WTC11 (cell line): ENCODE measurements at regions not wholly inside any gene's neighbourhood (a gene's known extent, or its start where the extent isn't known, plus 50 kb on each side); places are given as distances from the start of the nearest gene placed in this dataset.

Source experiments
- ATAC-seq: fragments of 200-7000 bp; cut with Tn5 transposase; 2 replicates; pipeline ENCODE4 v1.10.0; 2021; ENCODE audit warnings: mild to moderate bottlenecking, moderate library complexity
- CTCF ChIA-PET: fragments of 300-600 bp; sonication (Branson Sonifier 250); formaldehyde crosslinking; loops from one replicate; lab custom pipeline; 2021; ENCODE audit warnings: antibody characterized with exemption; lab: Charles Lee
- POLR2A ChIA-PET: fragments of 350-600 bp; sonication (Branson Sonifier 250); formaldehyde crosslinking; loops from one replicate; lab custom pipeline; 2021; ENCODE audit warnings: antibody characterized with exemption; lab: Charles Lee
- DNase-seq: peaks from one replicate; pipeline ENCODE4 v3.0.0; 2021; ENCODE audit warnings: low spot score
- H3K27ac Mint-ChIP-seq: 2 replicates; pipeline ENCODE4 v1.8.0; 2021; ENCODE audit warnings: mixed read lengths
- H3K27me3 Mint-ChIP-seq: 2 replicates; pipeline ENCODE4 v1.8.0; 2021; ENCODE audit warnings: low read depth, mild to moderate bottlenecking, moderate library complexity, mixed read lengths
- H3K36me3 Mint-ChIP-seq: 2 replicates; pipeline ENCODE4 v1.8.0; 2021; ENCODE audit warnings: mixed read lengths
- H3K4me1 Mint-ChIP-seq: 2 replicates; pipeline ENCODE4 v1.8.0; 2022; ENCODE audit warnings: mixed read lengths
- H3K4me3 Mint-ChIP-seq: 2 replicates; pipeline ENCODE4 v1.8.0; 2021; ENCODE audit warnings: mild to moderate bottlenecking, moderate library complexity, mixed read lengths
- H3K9me3 Mint-ChIP-seq: 2 replicates; pipeline ENCODE4 v1.8.0; 2021; ENCODE audit warnings: mixed read lengths
- CREB1 ChIP-seq: sonication (generic); formaldehyde crosslinking; IDR thresholded peaks from 2 replicates; pipeline ENCODE4 v1.8.0; 2023; ENCODE audit warnings: mild to moderate bottlenecking, missing genetic modification reagents
- CREM ChIP-seq: sonication (generic); formaldehyde crosslinking; IDR thresholded peaks from 2 replicates; pipeline ENCODE4 v1.8.1; 2022; ENCODE audit warnings: mild to moderate bottlenecking, missing genetic modification reagents, moderate library complexity
- ESRRA ChIP-seq: sonication (generic); formaldehyde crosslinking; IDR thresholded peaks from 2 replicates; pipeline ENCODE4 v1.8.1; 2022; ENCODE audit warnings: mild to moderate bottlenecking, missing genetic modification reagents, borderline replicate concordance
- ETV6 ChIP-seq: sonication (generic); formaldehyde crosslinking; IDR thresholded peaks from 2 replicates; pipeline ENCODE4 v1.8.1; 2022; ENCODE audit warnings: mild to moderate bottlenecking, missing genetic modification reagents
- HMGA2 ChIP-seq: fragments of 250-450 bp; sonication (Bioruptor Pico); IDR thresholded peaks from 2 replicates; pipeline ENCODE4 v1.4.0; 2021; ENCODE audit warnings: mild to moderate bottlenecking, moderate library complexity
- IRF1 ChIP-seq: sonication (generic); formaldehyde crosslinking; IDR thresholded peaks from 2 replicates; pipeline ENCODE4 v1.8.0; 2023; ENCODE audit warnings: missing genetic modification reagents
- IRF2 ChIP-seq: sonication (generic); formaldehyde crosslinking; IDR thresholded peaks from 2 replicates; pipeline ENCODE4 v1.8.0; 2022; ENCODE audit warnings: low read depth, missing genetic modification reagents, borderline replicate concordance
- MXD4 ChIP-seq: fragments of 250-450 bp; sonication (Bioruptor Pico); IDR thresholded peaks from 2 replicates; pipeline ENCODE4 v1.8.0; 2021; ENCODE audit warnings: mild to moderate bottlenecking, moderate library complexity, borderline replicate concordance
- NR1H2 ChIP-seq: sonication (generic); formaldehyde crosslinking; IDR thresholded peaks from 2 replicates; pipeline ENCODE4 v1.9.0; 2021; ENCODE audit warnings: mild to moderate bottlenecking, moderate library complexity, missing genetic modification reagents
- STAT6 ChIP-seq: sonication (generic); formaldehyde crosslinking; conservative IDR thresholded peaks from 2 replicates; pipeline ENCODE4 v1.8.1; 2023; ENCODE audit warnings: mild to moderate bottlenecking, low read depth, missing genetic modification reagents, moderate library complexity
- ZBTB21 ChIP-seq: sonication (generic); formaldehyde crosslinking; IDR thresholded peaks from 2 replicates; pipeline ENCODE4 v1.8.1; 2023; ENCODE audit warnings: mild to moderate bottlenecking, missing genetic modification reagents, borderline replicate concordance
- ZNF263 ChIP-seq: sonication (generic); formaldehyde crosslinking; IDR thresholded peaks from 2 replicates; pipeline ENCODE4 v1.8.1; 2022; ENCODE audit warnings: low read depth, mild to moderate bottlenecking, moderate library complexity, missing genetic modification reagents
- ZNF281 ChIP-seq: sonication (generic); formaldehyde crosslinking; IDR thresholded peaks from 2 replicates; pipeline ENCODE4 v1.8.0; 2023; ENCODE audit warnings: mild to moderate bottlenecking, missing genetic modification reagents
- TF ChIP-seq, protein P1 (sequence below): fragments of 250-450 bp; sonication (Bioruptor Pico); IDR thresholded peaks from 2 replicates; pipeline ENCODE4 v2.1.2; 2022; ENCODE audit warnings: mild to moderate bottlenecking, moderate library complexity
- TF ChIP-seq, protein P2 (sequence below): sonication (generic); formaldehyde crosslinking; IDR thresholded peaks from 2 replicates; pipeline ENCODE4 v1.8.0; 2022; ENCODE audit warnings: mild to moderate bottlenecking, missing genetic modification reagents
- TF ChIP-seq, protein P3 (sequence below): sonication (generic); formaldehyde crosslinking; IDR thresholded peaks from 2 replicates; pipeline ENCODE4 v1.8.0; 2022; ENCODE audit warnings: mild to moderate bottlenecking, missing genetic modification reagents
- TF ChIP-seq, protein P4 (sequence below): fragments of 250-450 bp; sonication (Bioruptor Pico); IDR thresholded peaks from 2 replicates; pipeline ENCODE4 v1.9.0; 2021; ENCODE audit warnings: moderate library complexity, mild to moderate bottlenecking, inconsistent platforms, borderline replicate concordance
- TF ChIP-seq, protein P5 (sequence below): sonication (generic); formaldehyde crosslinking; IDR thresholded peaks from 2 replicates; pipeline ENCODE4 v1.8.1; 2022; ENCODE audit warnings: low read depth, missing genetic modification reagents, borderline replicate concordance

DNA sequence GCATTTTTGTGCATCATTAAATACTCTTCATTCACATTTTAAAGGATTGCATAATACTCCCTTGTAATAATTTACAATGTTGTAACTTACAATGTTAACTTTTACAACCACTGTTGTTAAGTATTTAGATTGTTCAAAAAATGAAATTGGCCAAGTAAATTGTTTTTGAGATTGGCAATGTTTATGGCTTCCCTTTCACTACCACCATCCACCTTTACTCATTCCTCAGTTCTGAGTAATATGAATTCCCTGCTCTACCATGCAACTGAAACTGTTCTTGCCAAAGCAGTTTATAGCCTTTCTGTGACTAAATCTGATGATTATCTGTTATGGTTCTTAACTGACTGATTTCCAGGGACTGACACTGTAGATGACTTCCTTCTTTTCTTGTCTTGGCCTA lies 80.5 kb upstream of the TMEM106B start:
- Mint-ChIP-seq H3K27ac (no peak overlapping the region), H3K4me3 (no peak overlapping the region), H3K27me3 (no peaks in the 10 kb centered on the region), H3K9me3 (peaks cover 11% of the 10 kb centered on the region), H3K36me3 (no peaks in the 10 kb centered on the region), H3K4me1 (no peaks in the 10 kb centered on the region)
- POLR2A ChIA-PET = no interaction called here
- no peak for DNase-seq
- ATAC-seq = no peak
- CTCF ChIA-PET = no interaction called here
- TF ChIP-seq CREM = no peak
- no peak for TF ChIP-seq ESRRA (CRISPR knock-in tag)
- TF ChIP-seq MXD4 (CRISPR knock-in tag) = no peak
- TF ChIP-seq, protein P1, sequence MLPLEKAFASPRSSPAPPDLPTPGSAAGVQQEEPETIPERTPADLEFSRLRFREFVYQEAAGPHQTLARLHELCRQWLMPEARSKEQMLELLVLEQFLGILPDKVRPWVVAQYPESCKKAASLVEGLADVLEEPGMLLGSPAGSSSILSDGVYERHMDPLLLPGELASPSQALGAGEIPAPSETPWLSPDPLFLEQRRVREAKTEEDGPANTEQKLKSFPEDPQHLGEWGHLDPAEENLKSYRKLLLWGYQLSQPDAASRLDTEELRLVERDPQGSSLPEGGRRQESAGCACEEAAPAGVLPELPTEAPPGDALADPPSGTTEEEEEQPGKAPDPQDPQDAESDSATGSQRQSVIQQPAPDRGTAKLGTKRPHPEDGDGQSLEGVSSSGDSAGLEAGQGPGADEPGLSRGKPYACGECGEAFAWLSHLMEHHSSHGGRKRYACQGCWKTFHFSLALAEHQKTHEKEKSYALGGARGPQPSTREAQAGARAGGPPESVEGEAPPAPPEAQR (CRISPR knock-in tag) = no peak
- no peak for TF ChIP-seq NR1H2 (CRISPR knock-in tag)

GRCh38 chr7:12131122-12131521 lies 80.0 kb upstream of the TMEM106B start:
- no peaks in the 10 kb centered on the region for H3K27me3 Mint-ChIP-seq
- ChIA-PET POLR2A (no interaction called here), CTCF (no interaction called here)
- peaks cover 11% of the 10 kb centered on the region for H3K9me3 Mint-ChIP-seq
- no peak for DNase-seq
- H3K4me1 Mint-ChIP-seq = no peaks in the 10 kb centered on the region
- H3K27ac Mint-ChIP-seq = no peak overlapping the region
- no peaks in the 10 kb centered on the region for H3K36me3 Mint-ChIP-seq
- no peak for ATAC-seq
- no peak overlapping the region for H3K4me3 Mint-ChIP-seq
- TF ChIP-seq, protein P2, sequence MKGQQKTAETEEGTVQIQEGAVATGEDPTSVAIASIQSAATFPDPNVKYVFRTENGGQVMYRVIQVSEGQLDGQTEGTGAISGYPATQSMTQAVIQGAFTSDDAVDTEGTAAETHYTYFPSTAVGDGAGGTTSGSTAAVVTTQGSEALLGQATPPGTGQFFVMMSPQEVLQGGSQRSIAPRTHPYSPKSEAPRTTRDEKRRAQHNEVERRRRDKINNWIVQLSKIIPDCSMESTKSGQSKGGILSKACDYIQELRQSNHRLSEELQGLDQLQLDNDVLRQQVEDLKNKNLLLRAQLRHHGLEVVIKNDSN (CRISPR knock-in tag) = no peak
- no peak for TF ChIP-seq IRF2 (CRISPR knock-in tag)
- TF ChIP-seq, protein P3, sequence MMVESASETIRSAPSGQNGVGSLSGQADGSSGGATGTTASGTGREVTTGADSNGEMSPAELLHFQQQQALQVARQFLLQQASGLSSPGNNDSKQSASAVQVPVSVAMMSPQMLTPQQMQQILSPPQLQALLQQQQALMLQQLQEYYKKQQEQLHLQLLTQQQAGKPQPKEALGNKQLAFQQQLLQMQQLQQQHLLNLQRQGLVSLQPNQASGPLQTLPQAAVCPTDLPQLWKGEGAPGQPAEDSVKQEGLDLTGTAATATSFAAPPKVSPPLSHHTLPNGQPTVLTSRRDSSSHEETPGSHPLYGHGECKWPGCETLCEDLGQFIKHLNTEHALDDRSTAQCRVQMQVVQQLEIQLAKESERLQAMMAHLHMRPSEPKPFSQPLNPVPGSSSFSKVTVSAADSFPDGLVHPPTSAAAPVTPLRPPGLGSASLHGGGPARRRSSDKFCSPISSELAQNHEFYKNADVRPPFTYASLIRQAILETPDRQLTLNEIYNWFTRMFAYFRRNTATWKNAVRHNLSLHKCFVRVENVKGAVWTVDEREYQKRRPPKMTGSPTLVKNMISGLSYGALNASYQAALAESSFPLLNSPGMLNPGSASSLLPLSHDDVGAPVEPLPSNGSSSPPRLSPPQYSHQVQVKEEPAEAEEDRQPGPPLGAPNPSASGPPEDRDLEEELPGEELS (CRISPR knock-in tag) = no peak
- TF ChIP-seq STAT6 (CRISPR knock-in tag) = no peak
- TF ChIP-seq IRF1 (CRISPR knock-in tag) = no peak
- TF ChIP-seq ETV6 (CRISPR knock-in tag) = no peak
- TF ChIP-seq HMGA2 (CRISPR knock-in tag) = no peak
- TF ChIP-seq ZNF263 (CRISPR knock-in tag) = no peak
- TF ChIP-seq, protein P4, sequence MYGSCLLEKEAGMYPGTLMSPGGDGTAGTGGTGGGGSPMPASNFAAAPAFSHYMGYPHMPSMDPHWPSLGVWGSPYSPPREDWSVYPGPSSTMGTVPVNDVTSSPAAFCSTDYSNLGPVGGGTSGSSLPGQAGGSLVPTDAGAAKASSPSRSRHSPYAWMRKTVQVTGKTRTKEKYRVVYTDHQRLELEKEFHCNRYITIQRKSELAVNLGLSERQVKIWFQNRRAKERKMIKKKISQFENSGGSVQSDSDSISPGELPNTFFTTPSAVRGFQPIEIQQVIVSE (CRISPR knock-in tag) = no peak
- no peak for TF ChIP-seq CREB1 (CRISPR knock-in tag)
- TF ChIP-seq, protein P5, sequence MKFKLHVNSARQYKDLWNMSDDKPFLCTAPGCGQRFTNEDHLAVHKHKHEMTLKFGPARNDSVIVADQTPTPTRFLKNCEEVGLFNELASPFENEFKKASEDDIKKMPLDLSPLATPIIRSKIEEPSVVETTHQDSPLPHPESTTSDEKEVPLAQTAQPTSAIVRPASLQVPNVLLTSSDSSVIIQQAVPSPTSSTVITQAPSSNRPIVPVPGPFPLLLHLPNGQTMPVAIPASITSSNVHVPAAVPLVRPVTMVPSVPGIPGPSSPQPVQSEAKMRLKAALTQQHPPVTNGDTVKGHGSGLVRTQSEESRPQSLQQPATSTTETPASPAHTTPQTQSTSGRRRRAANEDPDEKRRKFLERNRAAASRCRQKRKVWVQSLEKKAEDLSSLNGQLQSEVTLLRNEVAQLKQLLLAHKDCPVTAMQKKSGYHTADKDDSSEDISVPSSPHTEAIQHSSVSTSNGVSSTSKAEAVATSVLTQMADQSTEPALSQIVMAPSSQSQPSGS (CRISPR knock-in tag) = no peak
- TF ChIP-seq ZNF281 (CRISPR knock-in tag) = no peak
- no peak for TF ChIP-seq ZBTB21 (CRISPR knock-in tag)
